Endothelial cell of umbilical vein (primary cell): ENCODE measurements at regions not wholly inside any gene's neighbourhood (a gene's known extent, or its start where the extent isn't known, plus 50 kb on each side); places are given as distances from the start of the nearest gene placed in this dataset.
"Not testable (repeated sequence)": the region's sequence is repeated elsewhere in the genome, so short reads cannot be mapped to it uniquely, and the experiment has no call there.

Experiments
- BruUV-seq: library from RNA; stranded (reverse); fragments of 400-500 nt; replicated peaks from 2 replicates; lab custom pipeline; 2021; lab: Mats Ljungman, UMichigan
- CTCF ChIA-PET: fragments of 300-600, 350-600 bp; sonication (Branson Sonifier 250); formaldehyde crosslinking; loops from one replicate; lab custom pipeline; 2021; ENCODE audit warnings: antibody characterized with exemption, inconsistent platforms; lab: Charles Lee
- POLR2A ChIA-PET: fragments of 300-600, 350-600 bp; sonication (Branson Sonifier 250); formaldehyde crosslinking; loops from one replicate; lab custom pipeline; 2021; ENCODE audit warnings: antibody characterized with exemption, inconsistent platforms; lab: Charles Lee
- DNase-seq: peaks from one replicate; pipeline ENCODE4 v3.0.0-alpha.2; 2011; ENCODE audit warnings: low read depth, low spot score
- FAIRE-seq: peaks from 2 replicates; lab custom pipeline; 2011; peaks lifted over from hg19 to GRCh38; lab: Jason Lieb, UNC
- H2AFZ ChIP-seq: 2 replicates; pipeline ENCODE4 v1.6.0; 2012; ENCODE audit warnings: low read depth, low read length, control low read depth, inconsistent platforms
- H3K27ac ChIP-seq: 2 replicates; pipeline ENCODE4 v1.5.1; 2011; ENCODE audit warnings: low read depth, mild to moderate bottlenecking, control low read depth, low read length, moderate library complexity; ENCODE audit not compliant: insufficient read depth
- H3K27me3 ChIP-seq, 2 experiments: 2 replicates each; pipeline versions ENCODE4 v1.6.0 to v1.6.1; 2011; ENCODE audit warnings: low read length in 2 of 2, mixed read lengths in 1 of 2; ENCODE audit not compliant: control insufficient read depth in 2 of 2, insufficient read depth in 2 of 2
- H3K36me3 ChIP-seq, 2 experiments: 2 replicates in 1 of 2; 3 replicates in 1 of 2; pipeline ENCODE4 v1.5.1; 2011; ENCODE audit warnings: low read length in 2 of 2, mild to moderate bottlenecking in 1 of 2, moderate library complexity in 1 of 2; ENCODE audit not compliant: control insufficient read depth in 2 of 2, insufficient read depth in 2 of 2; ENCODE audit errors: extremely low read depth in 1 of 2
- H3K4me1 ChIP-seq: 3 replicates; pipeline ENCODE4 v1.5.1; 2011; ENCODE audit warnings: mild to moderate bottlenecking, low read length; ENCODE audit not compliant: control insufficient read depth, insufficient read depth; ENCODE audit errors: extremely low read depth
- H3K4me2 ChIP-seq: 2 replicates; pipeline ENCODE4 v1.6.1; 2011; ENCODE audit warnings: low read length, control low read depth, mixed read lengths; ENCODE audit not compliant: insufficient read depth
- H3K4me3 ChIP-seq, 3 experiments: fragments of 200-600 bp in 1 of 3; sonication (generic), shearing (Covaris generic) in 1 of 3; replicated peaks in 1 of 3; 2 replicates each; pipeline ENCODE4 v1.5.1; 2011 to 2016; ENCODE audit warnings: control low read depth in 3 of 3, low read length in 3 of 3, mild to moderate bottlenecking in 2 of 3, inconsistent platforms in 1 of 3, low read depth in 1 of 3, moderate library complexity in 1 of 3; ENCODE audit not compliant: insufficient read depth in 1 of 3
- H3K79me2 ChIP-seq: 2 replicates; pipeline ENCODE4 v1.6.0; 2012; ENCODE audit warnings: low read length, inconsistent platforms; ENCODE audit not compliant: control insufficient read depth, insufficient read depth
- H3K9ac ChIP-seq: replicated peaks from 2 replicates; pipeline ENCODE3; 2011; ENCODE audit warnings: low read length, control low read depth; ENCODE audit not compliant: insufficient read depth; ENCODE audit errors: extremely low read depth
- H3K9me1 ChIP-seq: replicated peaks from 3 replicates; pipeline ENCODE4 v1.6.0; 2011; ENCODE audit warnings: mild to moderate bottlenecking, low read length; ENCODE audit not compliant: control insufficient read depth, insufficient read depth; ENCODE audit errors: extremely low read depth
- H3K9me3 ChIP-seq: replicated peaks from 2 replicates; pipeline ENCODE4 v1.5.1; 2012; ENCODE audit warnings: low read length, inconsistent platforms; ENCODE audit not compliant: control insufficient read depth, insufficient read depth
- H4K20me1 ChIP-seq: replicated peaks from 2 replicates; pipeline ENCODE3; 2011; ENCODE audit warnings: mild to moderate bottlenecking, low read length; ENCODE audit not compliant: control insufficient read depth, insufficient read depth; ENCODE audit errors: extremely low read depth
- EZH2 ChIP-seq: IDR thresholded peaks from 2 replicates; pipeline ENCODE4 v1.6.1; 2012; ENCODE audit warnings: borderline replicate concordance, low read depth, mild to moderate bottlenecking, moderate library complexity, low read length, inconsistent platforms; ENCODE audit not compliant: severe bottlenecking
- FOS ChIP-seq: IDR thresholded peaks from 2 replicates; pipeline ENCODE4 v1.6.1; 2011; ENCODE audit warnings: mild to moderate bottlenecking, low read length, moderate library complexity, borderline replicate concordance; ENCODE audit not compliant: insufficient read depth
- GATA2 ChIP-seq: IDR thresholded peaks from 2 replicates; pipeline ENCODE4 v1.7.0; 2011; ENCODE audit warnings: low read depth, mild to moderate bottlenecking, moderate library complexity, mixed read lengths, low read length; ENCODE audit not compliant: insufficient read length, insufficient read depth
- JUN ChIP-seq: IDR thresholded peaks from 2 replicates; pipeline ENCODE4 v1.6.1; 2011; ENCODE audit warnings: borderline replicate concordance, low read depth; ENCODE audit not compliant: insufficient read length, insufficient read depth
- MYC ChIP-seq: IDR thresholded peaks from one replicate; pipeline ENCODE4 v1.6.1; 2011; ENCODE audit warnings: mild to moderate bottlenecking, low read depth, low read length
- POLR2A ChIP-seq: IDR thresholded peaks from 2 replicates; pipeline ENCODE4 v1.6.1; 2012; ENCODE audit warnings: low read depth, mild to moderate bottlenecking, control low read depth, low read length
- POLR2AphosphoS5 ChIP-seq: IDR thresholded peaks from 2 replicates; pipeline ENCODE4 v1.6.1; 2012; ENCODE audit warnings: low read depth, mild to moderate bottlenecking, control low read depth, low read length, moderate library complexity; ENCODE audit not compliant: insufficient read depth
- dilution Hi-C: fragments of 300-500 bp; cut with MboI; formaldehyde crosslinking; loops from one replicate; pipeline ENCODE4 v1.15.0; 2019; ENCODE audit warnings: low sequenced_read_pairs; ENCODE audit not compliant: extremely low pct_ligation_motif_present
- intact Hi-C: fragments of 100-400 bp; cut with micrococcal nuclease; formaldehyde crosslinking; loops from one replicate; pipeline ENCODE4 v1.10.0; 2022
- TF ChIP-seq, protein P1 (sequence below), 2 donors: IDR thresholded peaks; 1 replicate in 1 of 2; 2 replicates in 1 of 2; pipeline ENCODE4 v1.5.1; 2011; ENCODE audit warnings: low read length in 2 of 2, mild to moderate bottlenecking in 2 of 2, moderate library complexity in 2 of 2, control low read depth in 1 of 2, inconsistent platforms in 1 of 2, low read depth in 1 of 2; ENCODE audit not compliant: insufficient read depth in 1 of 2; ENCODE audit errors: extremely low read depth in 1 of 2
- TF ChIP-seq, protein P2 (sequence below): IDR thresholded peaks from 2 replicates; pipeline ENCODE4 v1.6.1; 2011; ENCODE audit not compliant: insufficient read depth, insufficient read length

DNA sequence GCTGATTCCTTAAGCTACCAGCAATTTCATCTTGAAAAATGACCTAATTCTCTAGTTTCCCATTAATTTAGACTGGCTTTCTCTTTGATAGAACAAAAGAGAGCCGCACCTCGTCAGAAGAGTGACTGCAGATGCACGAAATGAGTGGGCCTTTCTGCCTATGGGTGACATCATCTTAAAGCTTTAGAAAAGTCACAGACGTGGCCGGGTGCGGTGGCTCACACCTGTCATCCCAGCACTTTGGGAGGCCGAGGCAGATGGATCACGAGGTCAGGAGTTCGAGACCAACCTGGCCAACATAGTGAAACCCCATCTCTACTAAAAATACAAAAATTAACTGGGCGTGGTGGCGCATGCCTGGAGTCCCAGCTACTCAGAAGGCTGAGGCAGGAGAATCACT is 190.7 kb upstream of the GLI2 start:
- H3K9me3 ChIP-seq, H2AFZ ChIP-seq, BruUV-seq, H3K4me1 ChIP-seq, POLR2A ChIA-PET, H3K4me2 ChIP-seq, H3K9ac ChIP-seq, H3K79me2 ChIP-seq, H3K36me3 ChIP-seq, H3K9me1 ChIP-seq, H3K4me3 ChIP-seq, dilution Hi-C loops, H3K27ac ChIP-seq, DNase-seq, H4K20me1 ChIP-seq, intact Hi-C loops, FAIRE-seq: not testable (repeated sequence)
- peaks cover 12 to 23% of the 10 kb centered on the region in 2 experiments for H3K27me3 ChIP-seq
- CTCF ChIA-PET: interaction anchor here (0.6 to 2.1 kb wide), 4 partner anchors 8 to 67 kb away, joined by 3 to 6 read pairs (median 4); no protein-coding TSS in a partner anchor

DNA sequence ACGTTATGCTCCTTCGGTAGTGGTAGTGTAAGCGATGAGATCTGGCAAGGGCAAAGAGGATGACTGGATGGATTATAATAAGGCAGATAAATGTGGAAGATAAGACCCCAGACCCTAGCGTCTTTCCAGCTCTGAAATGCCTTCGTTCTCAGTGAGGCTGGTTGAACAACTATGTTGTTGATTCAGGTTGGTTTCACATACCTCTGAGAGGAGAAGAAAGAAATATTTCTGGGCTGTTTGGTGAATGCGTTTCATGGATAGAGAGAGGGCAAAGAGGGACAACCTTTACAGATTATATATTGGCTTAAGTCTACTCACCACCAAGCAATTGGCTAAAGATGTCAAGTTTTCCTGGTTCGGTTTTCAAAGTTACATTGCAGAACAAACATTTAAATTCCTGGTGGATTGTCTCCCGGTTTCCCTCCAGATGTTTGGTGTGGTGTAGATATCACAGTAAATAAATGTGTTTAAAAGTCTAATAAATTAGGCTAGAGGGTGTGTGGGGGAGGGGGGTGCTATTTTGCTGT is 190.1 kb upstream of the GLI2 start:
- no TSS peak for BruUV-seq
- Histone ChIP-seq H3K27me3 (peaks cover 18 to 27% of the 10 kb centered on the region in 2 experiments), H3K27ac (no peak overlapping the region), H3K9ac (no peak overlapping the region), H3K9me1 (no peaks in the 10 kb centered on the region), H3K9me3 (no peaks in the 10 kb centered on the region), H2AFZ (no peak overlapping the region), H3K4me1 (no peaks in the 10 kb centered on the region), H3K36me3 (no peaks in the 10 kb centered on the region), H3K4me2 (no peak overlapping the region), H3K79me2 (no peaks in the 10 kb centered on the region), H3K4me3 (no peak overlapping the region), H4K20me1 (no peaks in the 10 kb centered on the region)
- ChIA-PET CTCF (interaction anchor here (0.6 to 2.1 kb wide), 2 partner anchors 24 to 66 kb away, joined by 3 to 6 read pairs; no protein-coding TSS in a partner anchor), POLR2A (no interaction called here)
- FAIRE-seq (no peak), DNase-seq (no peak)
- dilution Hi-C loops (no loop called here), intact Hi-C loops (no loop called here)
- TF ChIP-seq FOS (no peak), POLR2A (no peak), GATA2 (no peak), MYC (no peak), POLR2AphosphoS5 (no peak), EZH2 (no peak), JUN (no peak)
- TF ChIP-seq, protein P1, sequence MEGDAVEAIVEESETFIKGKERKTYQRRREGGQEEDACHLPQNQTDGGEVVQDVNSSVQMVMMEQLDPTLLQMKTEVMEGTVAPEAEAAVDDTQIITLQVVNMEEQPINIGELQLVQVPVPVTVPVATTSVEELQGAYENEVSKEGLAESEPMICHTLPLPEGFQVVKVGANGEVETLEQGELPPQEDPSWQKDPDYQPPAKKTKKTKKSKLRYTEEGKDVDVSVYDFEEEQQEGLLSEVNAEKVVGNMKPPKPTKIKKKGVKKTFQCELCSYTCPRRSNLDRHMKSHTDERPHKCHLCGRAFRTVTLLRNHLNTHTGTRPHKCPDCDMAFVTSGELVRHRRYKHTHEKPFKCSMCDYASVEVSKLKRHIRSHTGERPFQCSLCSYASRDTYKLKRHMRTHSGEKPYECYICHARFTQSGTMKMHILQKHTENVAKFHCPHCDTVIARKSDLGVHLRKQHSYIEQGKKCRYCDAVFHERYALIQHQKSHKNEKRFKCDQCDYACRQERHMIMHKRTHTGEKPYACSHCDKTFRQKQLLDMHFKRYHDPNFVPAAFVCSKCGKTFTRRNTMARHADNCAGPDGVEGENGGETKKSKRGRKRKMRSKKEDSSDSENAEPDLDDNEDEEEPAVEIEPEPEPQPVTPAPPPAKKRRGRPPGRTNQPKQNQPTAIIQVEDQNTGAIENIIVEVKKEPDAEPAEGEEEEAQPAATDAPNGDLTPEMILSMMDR (IDR thresholded peaks at IDR 0.05; ENCODE audit: extremely low read depth in 1 of 2, insufficient read depth in 1 of 2, low read depth in 1 of 2, low read length in 2 of 2): no peak
- TF ChIP-seq, protein P2, sequence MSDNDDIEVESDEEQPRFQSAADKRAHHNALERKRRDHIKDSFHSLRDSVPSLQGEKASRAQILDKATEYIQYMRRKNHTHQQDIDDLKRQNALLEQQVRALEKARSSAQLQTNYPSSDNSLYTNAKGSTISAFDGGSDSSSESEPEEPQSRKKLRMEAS: no peak
